AG04449 (cell line): ENCODE measurements at regions not wholly inside any gene's neighbourhood (a gene's known extent, or its start where the extent isn't known, plus 50 kb on each side); places are given as distances from the start of the nearest gene placed in this dataset.

ENCODE experiments used
- CTCF ChIA-PET: fragments of 350-600 bp; formaldehyde crosslinking; extraction: SDS; loops from one replicate; lab custom pipeline; 2021; ENCODE audit warnings: antibody characterized with exemption; lab: Yijun Ruan, JAX
- POLR2A ChIA-PET: fragments of 400-600, 350-600 bp; formaldehyde crosslinking; extraction: SDS; loops from one replicate; lab custom pipeline; 2020; ENCODE audit warnings: antibody characterized with exemption, inconsistent platforms; lab: Yijun Ruan, JAX
- DNase-seq: peaks from one replicate; pipeline ENCODE4 v3.0.0-alpha.2; 2010; ENCODE audit warnings: low read depth, low spot score
- H3K4me3 ChIP-seq: 2 replicates; pipeline ENCODE4 v1.5.1; 2011; ENCODE audit warnings: low read depth, mild to moderate bottlenecking, control low read depth, low read length
- CTCF ChIP-seq: IDR thresholded peaks from one replicate; pipeline ENCODE4 v1.5.1; 2011; ENCODE audit warnings: mild to moderate bottlenecking, moderate library complexity, low read length, control low read depth, inconsistent platforms; ENCODE audit not compliant: insufficient read depth; ENCODE audit errors: missing control alignments

DNA sequence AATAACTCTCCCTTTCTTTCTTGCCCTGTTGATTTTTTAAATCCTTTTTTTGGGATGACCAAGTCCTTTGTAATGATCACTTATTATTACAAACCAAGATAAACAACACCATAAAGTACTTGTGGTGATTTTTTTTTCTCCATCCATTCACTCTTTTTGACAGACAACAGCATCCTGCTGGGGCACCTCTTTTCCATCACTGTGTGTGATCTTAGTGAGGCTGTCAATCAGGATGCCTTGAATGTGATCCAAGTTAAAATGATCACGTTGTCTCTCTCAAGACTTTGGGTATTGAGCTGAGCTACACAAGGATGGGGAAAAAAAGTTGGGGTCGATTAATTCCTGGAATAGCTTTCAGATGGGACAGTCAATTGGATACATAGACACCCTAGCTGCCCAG lies 73.6 kb upstream of the PPP2R2B start:
- POLR2A ChIA-PET, result no interaction called here
- H3K4me3 ChIP-seq, result no peak overlapping the region
- DNase-seq, result no peak
- CTCF ChIA-PET, result interaction anchor here (0.6 to 2.6 kb wide), 4 partner anchors 13 to 419 kb away, joined by 3 to 11 read pairs (median 6); no protein-coding TSS in a partner anchor
- TF ChIP-seq CTCF, result no peak

- no peak overlapping the region for H3K4me3 ChIP-seq
- POLR2A ChIA-PET, result no interaction called here
- no peak for DNase-seq
- TF ChIP-seq CTCF, result no peak
- CTCF ChIA-PET, result interaction anchor here (1.3 kb wide), 1 partner anchor 10 kb away, joined by 10 read pairs; no protein-coding TSS in a partner anchor
Measured at GRCh38 chr5:146956217-146956616, 77.7 kb upstream of the PPP2R2B start.

DNA sequence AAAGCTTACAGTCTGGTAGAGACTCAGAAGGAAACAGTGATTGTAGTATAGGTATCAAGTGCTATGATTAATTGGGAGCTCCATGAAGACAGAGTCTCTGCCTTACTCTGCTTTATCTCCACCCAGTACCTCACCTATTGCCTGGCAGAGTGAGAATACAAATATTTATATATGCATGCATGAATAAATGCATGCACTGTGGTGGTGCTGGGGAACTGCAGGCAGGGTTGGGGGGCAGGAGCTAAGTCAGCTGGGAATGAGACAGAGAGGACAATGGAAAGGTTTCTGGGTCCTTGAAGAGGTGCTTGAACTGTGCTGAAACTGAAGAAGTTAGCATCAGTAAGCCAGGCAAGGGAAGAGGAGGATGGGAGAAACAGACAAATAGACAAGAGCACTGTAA lies 80.8 kb upstream of the PPP2R2B start:
- no peak for DNase-seq
- CTCF ChIA-PET, result interaction anchor here (1.0 to 12.1 kb wide), 4 partner anchors 10 to 426 kb away, joined by 3 to 214 read pairs (median 3); no protein-coding TSS in a partner anchor
- POLR2A ChIA-PET, result no interaction called here
- TF ChIP-seq CTCF, result no peak
- H3K4me3 ChIP-seq, result no peak overlapping the region

DNA sequence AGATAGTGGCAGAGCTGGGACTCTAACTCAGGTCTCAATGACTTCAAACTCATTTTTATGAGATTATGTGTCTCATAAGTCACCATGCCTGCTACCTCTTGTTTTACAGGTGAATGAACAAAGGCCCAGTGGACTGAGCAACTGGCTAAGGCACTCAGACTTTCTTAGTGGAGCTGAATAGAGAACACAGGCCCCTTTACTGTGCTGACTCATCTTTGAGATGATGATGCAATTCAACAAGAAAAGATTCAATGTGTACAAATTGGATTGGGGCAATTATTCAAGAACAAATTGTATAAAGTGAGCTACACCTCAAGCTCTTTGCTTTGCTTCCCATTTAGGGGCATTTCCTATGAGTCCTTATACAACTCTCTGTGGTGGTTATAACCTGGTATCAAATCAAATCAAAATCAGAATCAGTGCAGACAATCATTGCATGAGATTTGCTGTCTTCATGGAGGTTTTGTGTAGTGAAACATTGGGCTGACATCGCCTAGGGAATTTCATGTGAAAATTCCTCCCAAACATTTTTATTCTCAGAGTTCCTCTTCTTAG lies 84.3 kb upstream of the PPP2R2B start:
- no peak for TF ChIP-seq CTCF
- POLR2A ChIA-PET, result no interaction called here
- peak; percentile 3 for DNase-seq
- H3K4me3 ChIP-seq, result no peak overlapping the region
- CTCF ChIA-PET, result interaction anchor here (0.9 to 12.1 kb wide), 3 partner anchors 225 to 430 kb away, joined by 4 to 214 read pairs (median 175); no protein-coding TSS in a partner anchor

GRCh38 chr5:146965761-146966659 lies 87.5 kb upstream of the PPP2R2B start:
- peak; percentile 59 for TF ChIP-seq CTCF
- POLR2A ChIA-PET, result no interaction called here
- CTCF ChIA-PET, result interaction anchor here (0.5 to 12.1 kb wide), 38 partner anchors 9 to 611 kb away, joined by 3 to 214 read pairs (median 5); partner anchors contain the start of gene GPR151
- DNase-seq, result peak; percentile 23
- H3K4me3 ChIP-seq, result no peak overlapping the region

DNA sequence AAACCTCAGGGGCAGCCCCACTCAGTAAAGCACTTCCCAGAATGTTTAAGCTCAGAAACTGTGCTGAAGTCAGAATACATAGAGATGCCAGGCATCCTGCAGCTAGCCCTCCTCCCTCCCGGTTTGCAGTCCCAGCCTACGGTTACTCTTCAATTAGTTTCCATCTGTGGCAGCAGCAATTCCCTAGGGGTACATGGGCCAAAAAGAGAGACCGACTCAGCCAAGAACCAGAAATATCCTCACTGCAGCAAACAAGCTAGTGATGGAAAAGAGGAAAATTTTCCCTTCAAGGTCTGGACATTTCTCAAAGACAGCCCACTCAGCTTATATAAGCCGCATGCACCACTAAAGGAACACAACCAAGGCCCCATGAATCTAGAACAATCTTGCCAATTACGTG lies 89.1 kb upstream of the PPP2R2B start:
- no peak for DNase-seq

More for the DNA sequence above, 89.1 kb upstream of the PPP2R2B start:
- TF ChIP-seq CTCF, result no peak
- CTCF ChIA-PET, result interaction anchor here (1.2 to 12.1 kb wide), 8 partner anchors 9 to 444 kb away, joined by 3 to 214 read pairs (median 23); no protein-coding TSS in a partner anchor
- POLR2A ChIA-PET, result no interaction called here
- no peak overlapping the region for H3K4me3 ChIP-seq
